VCaP (cell line): ENCODE measurements at regions not wholly inside any gene's neighbourhood (a gene's known extent, or its start where the extent isn't known, plus 50 kb on each side); places are given as distances from the start of the nearest gene placed in this dataset.
"Not testable (repeated sequence)": the region's sequence is repeated elsewhere in the genome, so short reads cannot be mapped to it uniquely, and the experiment has no call there.

ENCODE experiments used
- H3K27ac ChIP-seq: fragments of 450-650 bp; 2 replicates; pipeline ENCODE4 v1.5.1; 2017
- TF ChIP-seq, protein P1 (sequence below): fragments of 450-650 bp; conservative IDR thresholded peaks from 2 replicates; pipeline ENCODE4 v1.5.1; 2017; ENCODE audit warnings: mild to moderate bottlenecking, moderate library complexity

DNA sequence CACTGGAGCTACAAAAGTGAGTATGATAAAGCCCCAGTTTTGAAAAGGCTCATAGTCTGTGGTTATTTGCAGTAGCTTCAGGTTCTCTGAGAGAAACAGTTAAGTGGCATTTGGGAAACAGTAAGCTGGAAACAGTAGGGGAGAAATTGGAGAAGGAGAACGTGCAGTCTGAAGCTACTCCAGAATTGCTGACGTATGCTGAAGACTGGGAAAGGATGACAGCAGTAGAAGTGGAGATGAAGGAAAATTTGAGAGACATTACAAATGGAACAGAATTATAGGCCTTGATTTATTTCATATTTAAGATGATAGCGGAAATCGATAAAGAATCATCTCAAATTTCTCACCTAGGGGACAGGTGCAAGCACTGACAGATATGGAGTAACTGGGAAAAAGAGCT lies 248.8 kb downstream of the CAAP1 start:
- H3K27ac ChIP-seq = no peak overlapping the region
- TF ChIP-seq, protein P1, sequence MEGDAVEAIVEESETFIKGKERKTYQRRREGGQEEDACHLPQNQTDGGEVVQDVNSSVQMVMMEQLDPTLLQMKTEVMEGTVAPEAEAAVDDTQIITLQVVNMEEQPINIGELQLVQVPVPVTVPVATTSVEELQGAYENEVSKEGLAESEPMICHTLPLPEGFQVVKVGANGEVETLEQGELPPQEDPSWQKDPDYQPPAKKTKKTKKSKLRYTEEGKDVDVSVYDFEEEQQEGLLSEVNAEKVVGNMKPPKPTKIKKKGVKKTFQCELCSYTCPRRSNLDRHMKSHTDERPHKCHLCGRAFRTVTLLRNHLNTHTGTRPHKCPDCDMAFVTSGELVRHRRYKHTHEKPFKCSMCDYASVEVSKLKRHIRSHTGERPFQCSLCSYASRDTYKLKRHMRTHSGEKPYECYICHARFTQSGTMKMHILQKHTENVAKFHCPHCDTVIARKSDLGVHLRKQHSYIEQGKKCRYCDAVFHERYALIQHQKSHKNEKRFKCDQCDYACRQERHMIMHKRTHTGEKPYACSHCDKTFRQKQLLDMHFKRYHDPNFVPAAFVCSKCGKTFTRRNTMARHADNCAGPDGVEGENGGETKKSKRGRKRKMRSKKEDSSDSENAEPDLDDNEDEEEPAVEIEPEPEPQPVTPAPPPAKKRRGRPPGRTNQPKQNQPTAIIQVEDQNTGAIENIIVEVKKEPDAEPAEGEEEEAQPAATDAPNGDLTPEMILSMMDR = no peak

DNA sequence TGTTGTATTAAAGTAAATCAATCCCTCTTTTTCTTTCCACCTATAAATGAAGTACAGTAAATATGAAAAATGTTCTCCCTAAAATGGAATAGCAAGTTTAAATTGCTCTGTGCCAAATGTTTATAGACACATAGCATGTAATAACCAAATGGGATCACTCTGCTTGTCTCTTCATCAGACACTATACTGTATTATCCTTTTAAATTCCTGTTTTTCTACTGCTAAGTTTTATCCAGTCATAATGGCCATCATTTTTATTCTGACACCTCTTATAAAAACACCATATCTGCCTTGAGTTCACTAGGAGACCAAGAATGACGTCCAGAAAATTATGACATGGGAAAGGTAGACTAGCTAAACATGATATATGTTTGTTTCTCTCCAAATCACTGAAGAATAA lies 252.8 kb downstream of the CAAP1 start:
- TF ChIP-seq, protein P1 = no peak
- no peak overlapping the region for H3K27ac ChIP-seq

DNA sequence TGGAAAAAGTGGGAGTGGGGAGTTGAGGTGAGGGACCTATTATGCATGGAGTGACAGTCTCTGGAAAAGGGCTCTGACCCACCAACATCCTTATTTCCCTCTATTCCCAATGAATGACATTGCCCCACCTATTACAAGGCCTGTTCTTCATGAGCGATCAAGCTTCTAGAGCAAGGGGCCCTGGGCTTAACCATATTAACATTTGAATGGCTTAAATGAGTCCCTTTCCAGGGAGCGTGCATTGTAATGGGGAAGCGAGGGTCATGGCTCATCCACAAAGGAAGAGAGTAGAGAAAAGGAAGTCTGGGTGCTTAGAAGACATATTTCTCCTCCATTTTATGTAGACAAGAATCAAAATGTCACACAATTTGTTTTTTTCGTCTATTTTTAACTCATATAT lies 255.5 kb downstream of the CAAP1 start:
- H3K27ac ChIP-seq = no peak overlapping the region
- TF ChIP-seq, protein P1 = no peak

DNA sequence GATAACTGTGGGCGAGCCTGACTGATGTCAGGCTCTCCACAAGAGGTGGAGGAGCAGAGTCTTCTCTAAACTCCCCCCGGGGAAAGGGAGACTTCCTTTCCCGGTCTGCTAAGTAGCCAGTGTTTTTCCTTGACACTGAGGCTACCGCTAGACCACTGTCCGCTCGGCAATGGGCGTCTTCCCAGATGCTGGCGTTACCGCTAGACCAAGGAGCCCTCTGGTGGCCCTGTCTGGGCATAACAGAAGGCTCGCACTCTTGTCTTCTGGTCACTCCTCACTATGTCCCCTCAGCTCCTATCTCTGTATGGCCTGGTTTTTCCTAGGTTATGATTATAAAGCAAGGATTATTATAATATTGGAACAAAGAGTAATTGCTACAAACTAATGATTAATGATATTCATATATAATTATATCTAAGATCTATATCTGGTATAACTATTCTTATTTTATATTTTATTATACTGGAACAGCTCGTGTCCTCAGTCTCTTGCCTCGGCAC lies 278.7 kb downstream of the CAAP1 start:
- TF ChIP-seq, protein P1 = peak; percentile 90
- not testable (repeated sequence) for H3K27ac ChIP-seq

DNA sequence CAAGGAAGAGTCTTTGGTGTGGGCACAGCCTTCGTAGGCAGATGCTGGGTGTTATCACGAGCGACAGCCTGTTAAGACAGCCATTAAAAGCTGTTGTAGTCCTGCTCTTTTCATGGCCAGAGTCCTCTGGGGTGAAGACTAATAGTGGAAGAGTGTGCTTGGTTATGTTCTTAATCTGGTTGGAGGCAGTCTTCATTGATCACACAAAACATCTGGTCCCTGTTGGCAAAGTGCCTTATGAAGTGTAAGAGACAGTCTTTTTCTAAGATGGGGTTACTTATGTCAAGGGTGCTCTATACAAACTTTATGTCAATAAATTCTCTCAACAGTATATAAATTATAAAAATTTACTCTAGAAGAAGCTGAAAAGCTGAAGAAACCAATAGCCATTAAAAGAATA lies 280.4 kb downstream of the CAAP1 start:
- TF ChIP-seq, protein P1 = no peak

DNA sequence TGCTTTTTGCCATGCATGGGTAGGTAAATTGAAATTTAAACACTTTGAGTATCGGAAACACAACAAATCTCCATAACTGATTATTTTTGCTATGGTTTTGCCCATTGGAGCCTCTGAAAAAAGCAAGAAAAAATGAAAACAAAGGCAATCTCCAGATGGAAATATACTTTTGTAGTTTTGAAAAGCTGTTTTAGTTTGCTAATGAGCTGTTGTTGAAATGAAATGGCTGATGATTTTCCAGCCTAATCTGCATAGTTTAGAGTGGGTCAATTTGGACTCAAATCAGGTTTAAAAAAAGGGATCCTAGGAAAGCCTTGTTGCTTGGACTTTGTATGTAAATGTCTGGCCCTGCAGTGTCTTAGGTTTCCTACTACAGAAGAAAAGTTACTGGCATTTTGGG lies 285.8 kb downstream of the CAAP1 start:
- H3K27ac ChIP-seq = no peak overlapping the region
- TF ChIP-seq, protein P1 = no peak

More for the DNA sequence above, 280.4 kb downstream of the CAAP1 start:
- no peak overlapping the region for H3K27ac ChIP-seq

DNA sequence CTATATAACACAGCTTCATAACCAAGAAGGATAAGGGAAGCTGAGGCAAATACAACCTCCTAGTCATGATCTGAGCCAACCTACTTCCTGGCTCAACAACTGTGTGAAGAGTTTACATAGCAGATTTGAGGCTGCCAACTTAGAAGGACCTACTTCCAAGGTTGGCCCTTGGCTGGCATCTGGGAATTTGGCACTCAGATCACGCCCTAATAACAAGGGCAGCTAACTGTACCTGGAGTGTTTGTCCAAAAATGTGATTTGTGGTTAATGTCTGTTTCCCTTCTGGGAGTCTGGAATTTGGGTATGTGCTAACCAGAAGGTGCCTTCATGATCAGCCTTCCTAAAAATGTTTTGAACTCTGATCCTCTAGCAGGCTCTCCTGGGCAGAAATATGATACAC lies 287.2 kb downstream of the CAAP1 start:
- no peak overlapping the region for H3K27ac ChIP-seq

More for the DNA sequence above, 287.2 kb downstream of the CAAP1 start:
- TF ChIP-seq, protein P1 = no peak
